OCI-LY1 (cell line): ENCODE measurements at regions not wholly inside any gene's neighbourhood (a gene's known extent, or its start where the extent isn't known, plus 50 kb on each side); places are given as distances from the start of the nearest gene placed in this dataset.

Source experiments
- H2AFZ ChIP-seq: fragments of 200-600 bp; sonication (generic), shearing (Covaris generic); 2 replicates; pipeline ENCODE4 v1.6.0; 2014; ENCODE audit warnings: antibody characterized with exemption, mild to moderate bottlenecking, low read length
- H3F3A ChIP-seq: fragments of 200-600 bp; sonication (generic), shearing (Covaris generic); 2 replicates; pipeline ENCODE4 v1.6.0; 2014; ENCODE audit warnings: mild to moderate bottlenecking, antibody characterized with exemption, low read length, moderate library complexity; ENCODE audit not compliant: insufficient read depth
- H3K27ac ChIP-seq: fragments of 200-600 bp; sonication (generic); 2 replicates; pipeline ENCODE4 v1.5.1; 2014; ENCODE audit warnings: low read length, mixed run types, mild to moderate bottlenecking, low read depth; ENCODE audit not compliant: poor library complexity, severe bottlenecking
- H3K27me3 ChIP-seq: fragments of 200-600 bp; sonication (generic); 2 replicates; pipeline ENCODE4 v1.6.0; 2014; ENCODE audit warnings: antibody characterized with exemption, mild to moderate bottlenecking, low read length, moderate library complexity; ENCODE audit not compliant: insufficient read depth
- H3K36me3 ChIP-seq: fragments of 200-600 bp; sonication (generic); 2 replicates; pipeline ENCODE4 v1.6.1; 2014; ENCODE audit warnings: mild to moderate bottlenecking, antibody characterized with exemption, low read length, moderate library complexity, mixed read lengths; ENCODE audit not compliant: insufficient read depth
- H3K4me1 ChIP-seq: fragments of 200-600 bp; sonication (generic); 2 replicates; pipeline ENCODE4 v1.5.1; 2014; ENCODE audit warnings: mild to moderate bottlenecking, low read length, moderate library complexity; ENCODE audit not compliant: insufficient read depth, severe bottlenecking
- H3K4me2 ChIP-seq: fragments of 200-600 bp; sonication (generic), shearing (Covaris generic); 2 replicates; pipeline ENCODE4 v1.6.1; 2014; ENCODE audit warnings: low read length
- H3K4me3 ChIP-seq: fragments of 200-600 bp; sonication (generic); 2 replicates; pipeline ENCODE4 v1.5.1; 2014; ENCODE audit warnings: low read length, low read depth, mild to moderate bottlenecking, mixed read lengths; ENCODE audit not compliant: poor library complexity, severe bottlenecking
- H3K79me2 ChIP-seq: fragments of 200-600 bp; shearing (Covaris generic); 2 replicates; pipeline ENCODE4 v1.6.1; 2016; ENCODE audit warnings: mixed run types, low read length, mixed read lengths; ENCODE audit not compliant: insufficient read depth
- H3K9ac ChIP-seq: fragments of 200-600 bp; sonication (generic), shearing (Covaris generic); 2 replicates; pipeline ENCODE4 v1.6.1; 2014; ENCODE audit warnings: mild to moderate bottlenecking, low read length, mixed read lengths
- H3K9me2 ChIP-seq: fragments of 200-600 bp; sonication (generic), shearing (Covaris generic); 2 replicates; pipeline ENCODE4 v1.6.1; 2014; ENCODE audit warnings: low read depth, mild to moderate bottlenecking, low read length, mixed read lengths
- H3K9me3 ChIP-seq: fragments of 200-600 bp; shearing (Covaris generic); 2 replicates; pipeline ENCODE4 v1.6.1; 2014; ENCODE audit warnings: low read length, mixed read lengths
- H4K20me1 ChIP-seq: fragments of 200-600 bp; sonication (generic), shearing (Covaris generic); 2 replicates; pipeline ENCODE4 v1.6.0; 2016; ENCODE audit warnings: mild to moderate bottlenecking, low read length; ENCODE audit not compliant: insufficient read depth
- EZH2 ChIP-seq: fragments of 200-600 bp; sonication (generic), shearing (Covaris generic); IDR thresholded peaks from 2 replicates; pipeline ENCODE4 v1.8.0; 2017; ENCODE audit warnings: borderline replicate concordance, mixed run types, mild to moderate bottlenecking, antibody characterized with exemption, low read length, moderate library complexity, mixed read lengths
- TF ChIP-seq, protein P1 (sequence below): fragments of 200-600 bp; sonication (generic), shearing (Covaris generic); IDR thresholded peaks from 2 replicates; pipeline ENCODE4 v1.5.1; 2017; ENCODE audit warnings: mild to moderate bottlenecking, antibody characterized with exemption, low read length, moderate library complexity, mixed read lengths

DNA sequence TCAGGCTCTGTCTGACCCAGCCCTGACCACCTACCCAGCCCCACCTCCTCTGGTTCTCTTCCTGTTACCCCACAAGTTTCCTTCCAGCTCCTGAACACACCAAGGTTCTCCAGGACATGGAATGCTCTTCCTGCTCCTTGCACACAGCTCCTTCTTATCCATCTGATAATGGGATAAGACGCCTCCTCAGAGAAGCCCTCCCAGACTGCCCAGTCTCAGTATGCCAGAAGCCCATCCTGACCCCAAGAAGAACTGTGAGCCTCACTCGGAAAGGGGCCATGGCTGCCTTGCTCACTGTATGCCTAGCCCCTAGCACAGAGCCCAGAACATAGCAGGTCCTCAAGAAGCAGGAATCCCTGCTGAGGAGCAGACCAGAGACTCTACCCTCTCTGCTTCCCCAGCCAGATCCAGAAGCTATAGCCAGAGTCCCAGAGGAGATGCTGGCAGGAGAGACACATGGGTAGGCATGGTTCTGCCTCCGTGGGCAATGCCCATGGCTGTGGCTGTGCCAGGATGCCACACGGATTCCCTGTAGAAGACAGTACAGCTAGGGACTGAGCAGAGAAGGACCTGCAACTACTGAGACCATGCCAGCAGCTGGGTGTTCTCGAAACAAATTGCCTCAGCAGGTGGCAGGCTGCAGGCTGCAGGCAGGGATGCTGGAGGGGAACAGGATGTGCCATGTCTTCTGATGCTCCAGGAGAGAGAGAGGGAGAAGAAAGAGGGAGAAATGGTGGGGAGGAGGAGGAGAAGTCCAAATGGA lies 74.0 kb upstream of the LINGO1 start:
- no peak overlapping the region for H3K27ac ChIP-seq
- H3K4me3 ChIP-seq: no peak overlapping the region
- no peaks in the 10 kb centered on the region for H3K79me2 ChIP-seq
- H2AFZ ChIP-seq: no peak overlapping the region
- no peaks in the 10 kb centered on the region for H3K36me3 ChIP-seq
- H4K20me1 ChIP-seq: no peaks in the 10 kb centered on the region
- no peak for TF ChIP-seq EZH2
- TF ChIP-seq, protein P1, sequence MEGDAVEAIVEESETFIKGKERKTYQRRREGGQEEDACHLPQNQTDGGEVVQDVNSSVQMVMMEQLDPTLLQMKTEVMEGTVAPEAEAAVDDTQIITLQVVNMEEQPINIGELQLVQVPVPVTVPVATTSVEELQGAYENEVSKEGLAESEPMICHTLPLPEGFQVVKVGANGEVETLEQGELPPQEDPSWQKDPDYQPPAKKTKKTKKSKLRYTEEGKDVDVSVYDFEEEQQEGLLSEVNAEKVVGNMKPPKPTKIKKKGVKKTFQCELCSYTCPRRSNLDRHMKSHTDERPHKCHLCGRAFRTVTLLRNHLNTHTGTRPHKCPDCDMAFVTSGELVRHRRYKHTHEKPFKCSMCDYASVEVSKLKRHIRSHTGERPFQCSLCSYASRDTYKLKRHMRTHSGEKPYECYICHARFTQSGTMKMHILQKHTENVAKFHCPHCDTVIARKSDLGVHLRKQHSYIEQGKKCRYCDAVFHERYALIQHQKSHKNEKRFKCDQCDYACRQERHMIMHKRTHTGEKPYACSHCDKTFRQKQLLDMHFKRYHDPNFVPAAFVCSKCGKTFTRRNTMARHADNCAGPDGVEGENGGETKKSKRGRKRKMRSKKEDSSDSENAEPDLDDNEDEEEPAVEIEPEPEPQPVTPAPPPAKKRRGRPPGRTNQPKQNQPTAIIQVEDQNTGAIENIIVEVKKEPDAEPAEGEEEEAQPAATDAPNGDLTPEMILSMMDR: no peak
- H3K9ac ChIP-seq: no peak overlapping the region
- H3K27me3 ChIP-seq: no peaks in the 10 kb centered on the region
- no peaks in the 10 kb centered on the region for H3F3A ChIP-seq
- H3K9me3 ChIP-seq: no peaks in the 10 kb centered on the region
- H3K4me1 ChIP-seq: no peaks in the 10 kb centered on the region
- H3K9me2 ChIP-seq: no peaks in the 10 kb centered on the region
- H3K4me2 ChIP-seq: no peak overlapping the region

GRCh38 chr15:77702211-77702957 lies 69.7 kb upstream of the LINGO1 start:
- Histone ChIP-seq H3K27me3 (no peaks in the 10 kb centered on the region), H3K9ac (no peak overlapping the region), H3K27ac (no peak overlapping the region)

DNA sequence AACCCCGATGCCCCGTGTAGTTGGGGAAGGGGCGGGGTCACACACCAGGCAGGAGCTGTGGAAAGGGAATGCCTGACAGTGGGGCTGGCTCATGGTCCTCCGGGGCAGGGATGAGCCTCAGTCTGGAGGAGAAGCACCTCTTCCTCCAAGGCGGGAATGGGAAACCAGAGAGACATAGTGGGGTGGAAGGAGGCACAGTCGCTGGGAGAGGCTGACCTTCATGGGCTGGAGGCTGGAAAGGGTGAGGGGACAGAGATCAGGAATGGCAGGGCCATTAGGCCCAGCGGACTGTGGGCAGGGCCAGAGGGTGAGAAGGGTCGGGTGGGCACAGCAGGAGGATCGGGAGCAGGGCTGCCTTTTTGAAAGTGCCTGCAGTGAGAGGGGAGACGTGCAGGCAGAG lies 65.8 kb upstream of the LINGO1 start:
- no peaks in the 10 kb centered on the region for H3K4me1 ChIP-seq
- H3K27me3 ChIP-seq: no peaks in the 10 kb centered on the region
- no peak overlapping the region for H3K4me2 ChIP-seq
- H3K9me3 ChIP-seq: no peaks in the 10 kb centered on the region
- no peaks in the 10 kb centered on the region for H3K36me3 ChIP-seq
- no peak overlapping the region for H3K9ac ChIP-seq
- no peaks in the 10 kb centered on the region for H3F3A ChIP-seq
- H3K9me2 ChIP-seq: no peaks in the 10 kb centered on the region
- no peak overlapping the region for H3K27ac ChIP-seq
- H4K20me1 ChIP-seq: no peaks in the 10 kb centered on the region
- H2AFZ ChIP-seq: no peak overlapping the region
- no peaks in the 10 kb centered on the region for H3K79me2 ChIP-seq
- no peak overlapping the region for H3K4me3 ChIP-seq
- no peak for TF ChIP-seq EZH2
- TF ChIP-seq, protein P1: no peak

More at GRCh38 chr15:77702211-77702957, 69.7 kb upstream of the LINGO1 start:
- Histone ChIP-seq H3K4me3 (no peak overlapping the region), H3K9me3 (no peaks in the 10 kb centered on the region), H3K9me2 (no peaks in the 10 kb centered on the region), H3K36me3 (no peaks in the 10 kb centered on the region), H3K79me2 (no peaks in the 10 kb centered on the region), H3K4me2 (no peak overlapping the region), H3F3A (no peaks in the 10 kb centered on the region), H2AFZ (no peak overlapping the region), H3K4me1 (no peaks in the 10 kb centered on the region), H4K20me1 (no peaks in the 10 kb centered on the region)
- no peak for TF ChIP-seq EZH2
- TF ChIP-seq, protein P1: no peak
